Adrenal gland (tissue), 5 donors: ENCODE measurements at regions not wholly inside any gene's neighbourhood (a gene's known extent, or its start where the extent isn't known, plus 50 kb on each side); places are given as distances from the start of the nearest gene placed in this dataset.

Experiments used
- CTCF ChIP-seq, 6 experiments: fragments of 450-650 bp in 4 of 6; fragments of 200-600 bp in 2 of 6; sonication (generic) in 1 of 6; IDR thresholded peaks; 1 replicate in 5 of 6; 2 replicates in 1 of 6; pipeline versions ENCODE4 v1.5.1 to v1.8.0; 2016 to 2021; ENCODE audit warnings: antibody characterized with exemption in 6 of 6, mild to moderate bottlenecking in 2 of 6, moderate library complexity in 1 of 6
- POLR2A ChIP-seq, 2 donors: fragments of 450-650 bp; IDR thresholded peaks; one replicate each; pipeline ENCODE4 v1.6.1; 2017; ENCODE audit warnings: antibody characterized with exemption in 2 of 2, mild to moderate bottlenecking in 2 of 2, moderate library complexity in 1 of 2
- donor health status: DM: no; HTN: no; CAD: no.

GRCh38 chr10:36489611-36490228 is 635.7 kb upstream of the ANKRD30A start:
- TF ChIP-seq CTCF (IDR thresholded peaks at IDR 0.05): no peak
- no peak for TF ChIP-seq POLR2A (IDR thresholded peaks at IDR 0.05)
